Hematopoietic multipotent progenitor cell treated with erythropoietin and hydrocortisone succinate and interleukin-3 and kit ligand, for 15 days (in vitro differentiated cells): ENCODE measurements at regions not wholly inside any gene's neighbourhood (a gene's known extent, or its start where the extent isn't known, plus 50 kb on each side); places are given as distances from the start of the nearest gene placed in this dataset.

Source experiments
- DNase-seq: peaks from one replicate; pipeline ENCODE4 v3.0.0-alpha.2; 2015; ENCODE audit warnings: low spot score

GRCh38 chr7:108985037-108985436 lies 415.4 kb downstream of the DNAJB9 start:
- DNase-seq = no peak

GRCh38 chr7:108989319-108989718 lies 419.6 kb downstream of the DNAJB9 start:
- DNase-seq = no peak

- no peak for DNase-seq
Observed at GRCh38 chr7:108997480-108997879, 427.8 kb downstream of the DNAJB9 start.

GRCh38 chr7:109003742-109004141 lies 434.1 kb downstream of the DNAJB9 start:
- no peak for DNase-seq

- DNase-seq = no peak
Observed at GRCh38 chr7:109009636-109010035, 440.0 kb downstream of the DNAJB9 start.

- DNase-seq = no peak
Observed at GRCh38 chr7:109020251-109020650, 450.6 kb downstream of the DNAJB9 start.

- no peak for DNase-seq
Observed at GRCh38 chr7:109021390-109021789, 451.7 kb downstream of the DNAJB9 start.

GRCh38 chr7:109029866-109030265 lies 460.2 kb downstream of the DNAJB9 start:
- DNase-seq = no peak

- no peak for DNase-seq
Observed at GRCh38 chr7:109044691-109045090, 475.0 kb downstream of the DNAJB9 start.

GRCh38 chr7:109049366-109049765 lies 479.7 kb downstream of the DNAJB9 start:
- no peak for DNase-seq

GRCh38 chr7:109059089-109059488 lies 489.4 kb downstream of the DNAJB9 start:
- no peak for DNase-seq

GRCh38 chr7:109062798-109063197 lies 493.1 kb downstream of the DNAJB9 start:
- DNase-seq = no peak

GRCh38 chr7:109073543-109073942 lies 503.9 kb downstream of the DNAJB9 start:
- no peak for DNase-seq

GRCh38 chr7:109076396-109076972 lies 506.8 kb downstream of the DNAJB9 start:
- DNase-seq = no peak

- DNase-seq = no peak
Observed at GRCh38 chr7:109091042-109091441, 521.4 kb downstream of the DNAJB9 start.

- DNase-seq = no peak
Observed at GRCh38 chr7:109092268-109092667, 522.6 kb downstream of the DNAJB9 start.

- DNase-seq = no peak
Observed at GRCh38 chr7:109101332-109101731, 531.7 kb downstream of the DNAJB9 start.

GRCh38 chr7:109109558-109109957 lies 539.9 kb downstream of the DNAJB9 start:
- no peak for DNase-seq

GRCh38 chr7:109111086-109111485 lies 541.4 kb downstream of the DNAJB9 start:
- no peak for DNase-seq

- no peak for DNase-seq
Observed at GRCh38 chr7:109121599-109122300, 552.1 kb downstream of the DNAJB9 start.

- DNase-seq = no peak
Observed at GRCh38 chr7:109125001-109125400, 555.3 kb downstream of the DNAJB9 start.

- DNase-seq = no peak
Observed at GRCh38 chr7:109126404-109127050, 556.9 kb downstream of the DNAJB9 start.

GRCh38 chr7:109127145-109127544 lies 557.5 kb downstream of the DNAJB9 start:
- no peak for DNase-seq

GRCh38 chr7:109131141-109131540 lies 561.5 kb downstream of the DNAJB9 start:
- DNase-seq = no peak
